ENCODE measurements at regions not wholly inside any gene's neighbourhood (a gene's known extent, or its start where the extent isn't known, plus 50 kb on each side); places are given as distances from the start of the nearest gene placed in this dataset.

- no peak for TF ChIP-seq CTCF (IDR thresholded peaks at IDR 0.05; ENCODE audit: low read depth, low read length)
Observed at GRCh38 chr3:150300852-150301517, 107.1 kb upstream of the TSC22D2 start.

GRCh38 chr3:150300388-150300787, 107.7 kb upstream of the TSC22D2 start:
- TF ChIP-seq CTCF (IDR thresholded peaks at IDR 0.05; ENCODE audit: low read depth, low read length), result no peak
- no peak overlapping the region for H3K4me3 ChIP-seq (ENCODE audit: low read depth, low read length)

More at GRCh38 chr3:150300852-150301517, 107.1 kb upstream of the TSC22D2 start:
- no peak overlapping the region for H3K4me3 ChIP-seq (ENCODE audit: low read depth, low read length)

GRCh38 chr3:150299201-150299600, 108.9 kb upstream of the TSC22D2 start:
- TF ChIP-seq CTCF (IDR thresholded peaks at IDR 0.05; ENCODE audit: low read depth, low read length), result no peak
- no peak overlapping the region for H3K4me3 ChIP-seq (ENCODE audit: low read depth, low read length)

- H3K4me3 ChIP-seq (ENCODE audit: low read depth, low read length), result no peak overlapping the region
- no peak for TF ChIP-seq CTCF (IDR thresholded peaks at IDR 0.05; ENCODE audit: low read depth, low read length)
Observed at GRCh38 chr3:150296966-150297365, 111.1 kb upstream of the TSC22D2 start.

GRCh38 chr3:150296123-150296735, 111.9 kb upstream of the TSC22D2 start:
- H3K4me3 ChIP-seq (ENCODE audit: low read depth, low read length), result no peak overlapping the region
- TF ChIP-seq CTCF (IDR thresholded peaks at IDR 0.05; ENCODE audit: low read depth, low read length), result no peak

GRCh38 chr3:150293401-150294001, 114.6 kb upstream of the TSC22D2 start:
- no peak for TF ChIP-seq CTCF (IDR thresholded peaks at IDR 0.05; ENCODE audit: low read depth, low read length)
- no peak overlapping the region for H3K4me3 ChIP-seq (ENCODE audit: low read depth, low read length)

GRCh38 chr3:150292891-150293290, 115.2 kb upstream of the TSC22D2 start:
- no peak overlapping the region for H3K4me3 ChIP-seq (ENCODE audit: low read depth, low read length)
- no peak for TF ChIP-seq CTCF (IDR thresholded peaks at IDR 0.05; ENCODE audit: low read depth, low read length)

All from WI38 (cell line).